H1 (cell line): ENCODE measurements at regions not wholly inside any gene's neighbourhood (a gene's known extent, or its start where the extent isn't known, plus 50 kb on each side); places are given as distances from the start of the nearest gene placed in this dataset.

Experiments
- CTCF ChIA-PET: fragments of 300-600 bp; sonication (Branson Sonifier 250); formaldehyde crosslinking; loops from one replicate; lab custom pipeline; 2021; ENCODE audit not compliant: partially characterized antibody; lab: Charles Lee
- POLR2A ChIA-PET: fragments of 300-600 bp; sonication (Branson Sonifier 250); formaldehyde crosslinking; loops from one replicate; lab custom pipeline; 2021; ENCODE audit warnings: inconsistent platforms; ENCODE audit not compliant: partially characterized antibody; lab: Charles Lee
- DNase-seq, 2 experiments: peaks; one replicate each; pipeline versions ENCODE4 v3.0.0 to v3.0.0-alpha.2; 2010 to 2022; ENCODE audit warnings: low spot score in 2 of 2, low read depth in 1 of 2, mixed read lengths in 1 of 2
- FAIRE-seq: peaks from 2 replicates; lab custom pipeline; 2011; peaks lifted over from hg19 to GRCh38; lab: Jason Lieb, UNC
- H2AFZ ChIP-seq: 2 replicates; pipeline ENCODE4 v1.8.1; 2012; ENCODE audit warnings: low read length, inconsistent platforms
- H2AK5ac ChIP-seq: 2 replicates; pipeline ENCODE4 v1.6.1; 2013; ENCODE audit warnings: low read depth, low read length
- H2BK120ac ChIP-seq: replicated peaks from 2 replicates; pipeline ENCODE3; 2013; ENCODE audit warnings: low read depth, low read length, inconsistent platforms
- H2BK12ac ChIP-seq: 2 replicates; pipeline ENCODE4 v1.6.1; 2013; ENCODE audit warnings: low read depth, low read length
- H2BK15ac ChIP-seq: 2 replicates; pipeline ENCODE4 v1.6.1; 2013; ENCODE audit warnings: low read length
- H2BK20ac ChIP-seq: 2 replicates; pipeline ENCODE4 v1.6.1; 2013; ENCODE audit warnings: low read length
- H2BK5ac ChIP-seq: 2 replicates; pipeline ENCODE4 v1.6.1; 2013; ENCODE audit warnings: low read depth, low read length
- H3K14ac ChIP-seq: 2 replicates; pipeline ENCODE4 v1.6.1; 2013; ENCODE audit warnings: inconsistent platforms; ENCODE audit not compliant: insufficient read length
- H3K18ac ChIP-seq: 2 replicates; pipeline ENCODE4 v1.6.1; 2013; ENCODE audit warnings: low read length; ENCODE audit errors: extremely low read depth
- H3K23ac ChIP-seq: 2 replicates; pipeline ENCODE4 v1.6.1; 2013; ENCODE audit warnings: inconsistent platforms; ENCODE audit not compliant: insufficient read length
- H3K23me2 ChIP-seq: 2 replicates; pipeline ENCODE4 v1.6.1; 2013; ENCODE audit warnings: low read depth, low read length
- H3K27ac ChIP-seq: 2 replicates; pipeline ENCODE4 v1.6.1; 2011; ENCODE audit warnings: low read depth, low read length, inconsistent platforms
- H3K27me3 ChIP-seq, 4 experiments: replicated peaks in 1 of 4; 1 replicate in 1 of 4; 2 replicates in 3 of 4; pipeline versions ENCODE4 v1.6.1 to v1.8.1; 2011 to 2013; ENCODE audit warnings: low read length in 3 of 4, mild to moderate bottlenecking in 3 of 4, inconsistent platforms in 2 of 4, mixed read lengths in 2 of 4, moderate library complexity in 1 of 4; ENCODE audit not compliant: control insufficient read depth in 3 of 4, insufficient read depth in 3 of 4; ENCODE audit errors: extremely low read depth in 1 of 4
- H3K36me3 ChIP-seq, 4 experiments: 2 replicates each; pipeline versions ENCODE4 v1.6.1 to v1.8.1; 2011 to 2013; ENCODE audit warnings: mild to moderate bottlenecking in 4 of 4, low read length in 3 of 4, moderate library complexity in 2 of 4, control low read depth in 1 of 4, inconsistent platforms in 1 of 4; ENCODE audit not compliant: insufficient read depth in 4 of 4, control insufficient read depth in 2 of 4
- H3K4ac ChIP-seq: replicated peaks from 2 replicates; pipeline ENCODE3; 2013; ENCODE audit warnings: low read length, low read depth, mixed read lengths, inconsistent platforms; ENCODE audit not compliant: insufficient read length
- H3K4me1 ChIP-seq, 4 experiments: replicated peaks in 1 of 4; 1 replicate in 1 of 4; 2 replicates in 3 of 4; pipeline versions ENCODE4 v1.6.1 to v1.8.1; 2011 to 2013; ENCODE audit warnings: low read length in 3 of 4, inconsistent platforms in 2 of 4, mixed read lengths in 1 of 4; ENCODE audit not compliant: insufficient read depth in 4 of 4, control insufficient read depth in 3 of 4
- H3K4me2 ChIP-seq, 2 experiments: 2 replicates each; pipeline versions ENCODE4 v1.6.1 to v1.8.1; 2011 to 2013; ENCODE audit warnings: low read depth in 2 of 2, low read length in 2 of 2, control low read depth in 1 of 2, inconsistent platforms in 1 of 2, mild to moderate bottlenecking in 1 of 2; ENCODE audit not compliant: insufficient read depth in 1 of 2
- H3K4me3 ChIP-seq, 4 experiments: fragments of 200-600, 300-600 bp in 1 of 4; sonication (generic), shearing (Covaris generic), sonication (Bioruptor Twin) in 1 of 4; 2 replicates each; pipeline versions ENCODE4 v1.5.1 to v1.8.1; 2011 to 2016; ENCODE audit warnings: low read length in 4 of 4, low read depth in 3 of 4, control low read depth in 2 of 4, inconsistent platforms in 2 of 4, mild to moderate bottlenecking in 2 of 4, mixed read lengths in 1 of 4, moderate library complexity in 1 of 4; ENCODE audit not compliant: insufficient read depth in 2 of 4; ENCODE audit errors: extremely low read depth in 1 of 4
- H3K56ac ChIP-seq: replicated peaks from 2 replicates; pipeline ENCODE3; 2013; ENCODE audit warnings: low read depth, mild to moderate bottlenecking, mixed read lengths, low read length, inconsistent platforms; ENCODE audit not compliant: insufficient read length
- H3K79me1 ChIP-seq: 2 replicates; pipeline ENCODE4 v1.6.1; 2013; ENCODE audit warnings: low read depth, low read length, control low read depth
- H3K79me2 ChIP-seq, 2 experiments: 2 replicates each; pipeline versions ENCODE4 v1.6.1 to v1.8.1; 2012 to 2013; ENCODE audit warnings: low read length in 2 of 2, mild to moderate bottlenecking in 2 of 2, inconsistent platforms in 1 of 2; ENCODE audit not compliant: insufficient read depth in 2 of 2, control insufficient read depth in 1 of 2
- H3K9ac ChIP-seq, 4 experiments: replicated peaks in 1 of 4; 1 replicate in 1 of 4; 2 replicates in 3 of 4; pipeline versions ENCODE4 v1.6.1 to v1.8.1; 2011 to 2013; ENCODE audit warnings: low read depth in 3 of 4, low read length in 3 of 4, control low read depth in 2 of 4, mild to moderate bottlenecking in 2 of 4, moderate library complexity in 2 of 4, inconsistent platforms in 1 of 4; ENCODE audit errors: extremely low read depth in 1 of 4
- H3K9me3 ChIP-seq, 2 experiments: 2 replicates each; pipeline versions ENCODE4 v1.6.1 to v1.8.1; 2012 to 2013; ENCODE audit warnings: mild to moderate bottlenecking in 2 of 2, moderate library complexity in 2 of 2, control low read depth in 1 of 2, inconsistent platforms in 1 of 2, low read depth in 1 of 2, low read length in 1 of 2, mixed read lengths in 1 of 2; ENCODE audit not compliant: insufficient read depth in 2 of 2
- H4K20me1 ChIP-seq, 2 experiments: replicated peaks in 1 of 2; 2 replicates each; pipeline versions ENCODE3 to v1.8.1; 2011 to 2013; ENCODE audit warnings: inconsistent platforms in 2 of 2, low read length in 2 of 2, mild to moderate bottlenecking in 1 of 2; ENCODE audit not compliant: insufficient read depth in 2 of 2, control insufficient read depth in 1 of 2
- H4K5ac ChIP-seq: 2 replicates; pipeline ENCODE4 v1.6.1; 2013; ENCODE audit warnings: low read length, low read depth, mixed read lengths, inconsistent platforms; ENCODE audit not compliant: insufficient read length
- H4K8ac ChIP-seq: 2 replicates; pipeline ENCODE4 v1.8.0; 2013; ENCODE audit warnings: mild to moderate bottlenecking, moderate library complexity, low read length, inconsistent platforms; ENCODE audit not compliant: insufficient read depth; ENCODE audit errors: extremely low read depth
- H4K91ac ChIP-seq: replicated peaks from 2 replicates; pipeline ENCODE3; 2013; ENCODE audit warnings: low read length, mixed read lengths, inconsistent platforms; ENCODE audit not compliant: insufficient read length
- KDM1A ChIP-seq: fragments of 200-600, 300-600 bp; sonication (generic); IDR thresholded peaks from 2 replicates; pipeline ENCODE4 v1.7.1; 2016; ENCODE audit warnings: mild to moderate bottlenecking, low read length, borderline replicate concordance
- KDM5A ChIP-seq: fragments of 200-600 bp; IDR thresholded peaks from 2 replicates; pipeline ENCODE4 v1.7.1; 2012; ENCODE audit warnings: mild to moderate bottlenecking, low read length, inconsistent platforms, mixed read lengths
- NRF1 ChIP-seq: IDR thresholded peaks from 2 replicates; pipeline ENCODE4 v1.6.1; 2011; ENCODE audit warnings: mild to moderate bottlenecking, low read depth, low read length, improper control_type of control experiment
- RAD21 ChIP-seq, 2 experiments: IDR thresholded peaks in 1 of 2; conservative IDR thresholded peaks in 1 of 2; 2 replicates each; pipeline ENCODE4 v1.6.1; 2011; ENCODE audit warnings: low read depth in 2 of 2, low read length in 2 of 2, improper control_type of control experiment in 1 of 2, inconsistent platforms in 1 of 2, mild to moderate bottlenecking in 1 of 2, moderate library complexity in 1 of 2
- RXRA ChIP-seq: IDR thresholded peaks from 2 replicates; pipeline ENCODE4 v1.6.1; 2011; ENCODE audit warnings: low read depth, mild to moderate bottlenecking, low read length, moderate library complexity; ENCODE audit not compliant: insufficient read depth
- SIX5 ChIP-seq: IDR thresholded peaks from 2 replicates; pipeline ENCODE4 v1.6.1; 2011; ENCODE audit warnings: mild to moderate bottlenecking, low read depth, low read length
- SRF ChIP-seq: IDR thresholded peaks from 2 replicates; pipeline ENCODE4 v1.6.1; 2011; ENCODE audit warnings: mild to moderate bottlenecking, low read depth, low read length, moderate library complexity
- ZNF274 ChIP-seq: IDR thresholded peaks from 2 replicates; pipeline ENCODE4 v1.7.0; 2012; ENCODE audit warnings: low read length, borderline replicate concordance; ENCODE audit errors: extremely low read depth
- WGBS, 2 experiments: shearing (Covaris generic) in 1 of 2; methylation state at CpG; one replicate each; pipeline versions ENCODE4 v1.1.6 to v1.1.7; 2013 to 2015; ENCODE audit warnings: low lambda C conversion rate in 2 of 2, mixed read lengths in 2 of 2, inconsistent platforms in 1 of 2, low coverage in 1 of 2, missing lambda C conversion rate in 1 of 2; ENCODE audit not compliant: insufficient replicate concordance in 2 of 2, insufficient coverage in 1 of 2, insufficient read length in 1 of 2; ENCODE audit errors: extremely low coverage in 1 of 2, missing lambda C conversion rate in 1 of 2; 5-methylcytosine and 5-hydroxymethylcytosine counted together
- TF ChIP-seq, protein P1 (sequence below): IDR thresholded peaks from 2 replicates; pipeline ENCODE4 v1.6.1; 2012; ENCODE audit warnings: inconsistent platforms
- TF ChIP-seq, protein P2 (sequence below), 3 experiments: IDR thresholded peaks; 1 replicate in 2 of 3; 2 replicates in 1 of 3; pipeline versions ENCODE4 v1.5.1 to v1.6.1; 2011; ENCODE audit warnings: low read length in 3 of 3, mild to moderate bottlenecking in 3 of 3, inconsistent platforms in 2 of 3, low read depth in 1 of 3, moderate library complexity in 1 of 3; ENCODE audit not compliant: insufficient read depth in 1 of 3; ENCODE audit errors: control extremely low read depth in 1 of 3

DNA sequence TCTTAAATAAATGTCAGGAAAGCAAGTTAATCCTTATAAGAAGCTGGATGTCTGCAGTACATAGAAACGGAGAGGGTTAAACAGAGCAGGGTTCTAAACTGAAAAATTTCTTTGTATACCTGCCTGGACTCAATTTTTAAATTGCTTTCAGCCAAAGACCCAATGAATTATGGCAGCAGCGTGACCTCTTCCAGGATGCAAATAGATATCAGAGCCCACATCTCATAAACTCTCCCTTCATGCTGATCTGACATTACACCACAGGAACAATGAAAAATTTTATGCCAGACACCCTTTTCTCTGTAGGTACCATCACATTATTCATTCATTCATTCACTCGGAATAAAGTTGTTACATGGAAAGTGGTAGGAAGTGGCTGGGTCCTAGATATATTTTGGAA, 236.4 kb downstream of the NUF2 start:
- Histone ChIP-seq H2AFZ (no peak overlapping the region), H3K27me3 (peaks cover 0 to 10% (median 3%) of the 10 kb centered on the region in 4 experiments; a peak in 4 of 7 replicates), H3K27ac (no peak overlapping the region), H4K20me1 (no peaks in the 10 kb centered on the region), H3K9ac (no peak overlapping the region), H4K5ac (no peak overlapping the region), H3K4ac (no peak overlapping the region), H3K56ac (no peak overlapping the region), H3K4me1 (peaks cover 0 to 19% (median 2%) of the 10 kb centered on the region in 4 experiments; a peak in 3 of 7 replicates), H3K9me3 (no peaks in the 10 kb centered on the region), H3K79me2 (no peaks in the 10 kb centered on the region), H2BK120ac (no peak overlapping the region), H2BK15ac (no peak overlapping the region), H4K91ac (no peak overlapping the region), H3K79me1 (no peaks in the 10 kb centered on the region), H3K18ac (no peak overlapping the region), H2BK12ac (no peak overlapping the region), H2BK20ac (no peak overlapping the region), H3K4me3 (no peak overlapping the region), H2AK5ac (no peak overlapping the region), H3K23me2 (no peaks in the 10 kb centered on the region), H3K14ac (no peak overlapping the region), H4K8ac (no peak overlapping the region), H3K36me3 (no peaks in the 10 kb centered on the region), H3K23ac (no peak overlapping the region), H3K4me2 (no peak overlapping the region), H2BK5ac (no peak overlapping the region)
- ChIA-PET CTCF (interaction anchor here (0.8 to 2.7 kb wide), 4 partner anchors 11 to 315 kb away, joined by 3 to 8 read pairs (median 3); no protein-coding TSS in a partner anchor), POLR2A (no interaction called here)
- FAIRE-seq (no peak), DNase-seq (no peak)
- TF ChIP-seq RXRA: no peak
- no peak for TF ChIP-seq SRF
- TF ChIP-seq, protein P1, sequence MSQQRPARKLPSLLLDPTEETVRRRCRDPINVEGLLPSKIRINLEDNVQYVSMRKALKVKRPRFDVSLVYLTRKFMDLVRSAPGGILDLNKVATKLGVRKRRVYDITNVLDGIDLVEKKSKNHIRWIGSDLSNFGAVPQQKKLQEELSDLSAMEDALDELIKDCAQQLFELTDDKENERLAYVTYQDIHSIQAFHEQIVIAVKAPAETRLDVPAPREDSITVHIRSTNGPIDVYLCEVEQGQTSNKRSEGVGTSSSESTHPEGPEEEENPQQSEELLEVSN: no peak
- no peak for TF ChIP-seq RAD21 (IDR thresholded peaks at IDR 0.05 in 1 of 2, conservative IDR thresholded peaks at IDR 0.05 in 1 of 2; ENCODE audit: low read depth in 2 of 2, low read length in 2 of 2)
- TF ChIP-seq KDM1A: no peak
- no peak for TF ChIP-seq KDM5A
- TF ChIP-seq, protein P2, sequence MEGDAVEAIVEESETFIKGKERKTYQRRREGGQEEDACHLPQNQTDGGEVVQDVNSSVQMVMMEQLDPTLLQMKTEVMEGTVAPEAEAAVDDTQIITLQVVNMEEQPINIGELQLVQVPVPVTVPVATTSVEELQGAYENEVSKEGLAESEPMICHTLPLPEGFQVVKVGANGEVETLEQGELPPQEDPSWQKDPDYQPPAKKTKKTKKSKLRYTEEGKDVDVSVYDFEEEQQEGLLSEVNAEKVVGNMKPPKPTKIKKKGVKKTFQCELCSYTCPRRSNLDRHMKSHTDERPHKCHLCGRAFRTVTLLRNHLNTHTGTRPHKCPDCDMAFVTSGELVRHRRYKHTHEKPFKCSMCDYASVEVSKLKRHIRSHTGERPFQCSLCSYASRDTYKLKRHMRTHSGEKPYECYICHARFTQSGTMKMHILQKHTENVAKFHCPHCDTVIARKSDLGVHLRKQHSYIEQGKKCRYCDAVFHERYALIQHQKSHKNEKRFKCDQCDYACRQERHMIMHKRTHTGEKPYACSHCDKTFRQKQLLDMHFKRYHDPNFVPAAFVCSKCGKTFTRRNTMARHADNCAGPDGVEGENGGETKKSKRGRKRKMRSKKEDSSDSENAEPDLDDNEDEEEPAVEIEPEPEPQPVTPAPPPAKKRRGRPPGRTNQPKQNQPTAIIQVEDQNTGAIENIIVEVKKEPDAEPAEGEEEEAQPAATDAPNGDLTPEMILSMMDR (IDR thresholded peaks at IDR 0.05; ENCODE audit: control extremely low read depth in 1 of 3, insufficient read depth in 1 of 3, low read depth in 1 of 3, low read length in 3 of 3): no peak
- TF ChIP-seq ZNF274: no peak
- TF ChIP-seq NRF1: no peak
- no peak for TF ChIP-seq SIX5
- WGBS, 2 experiments: 94% methylated on average over 3 of the region's 3 CpGs; no CpG with 5 or more reads in 1 of the 2 experiments
